Fibroblast of skin of abdomen (primary cell): ENCODE measurements at regions not wholly inside any gene's neighbourhood (a gene's known extent, or its start where the extent isn't known, plus 50 kb on each side); places are given as distances from the start of the nearest gene placed in this dataset.
"Not testable (repeated sequence)": the region's sequence is repeated elsewhere in the genome, so short reads cannot be mapped to it uniquely, and the experiment has no call there.

Experiments
- DNase-seq: peaks from one replicate; pipeline ENCODE4 v3.0.0-alpha.2; 2013

DNA sequence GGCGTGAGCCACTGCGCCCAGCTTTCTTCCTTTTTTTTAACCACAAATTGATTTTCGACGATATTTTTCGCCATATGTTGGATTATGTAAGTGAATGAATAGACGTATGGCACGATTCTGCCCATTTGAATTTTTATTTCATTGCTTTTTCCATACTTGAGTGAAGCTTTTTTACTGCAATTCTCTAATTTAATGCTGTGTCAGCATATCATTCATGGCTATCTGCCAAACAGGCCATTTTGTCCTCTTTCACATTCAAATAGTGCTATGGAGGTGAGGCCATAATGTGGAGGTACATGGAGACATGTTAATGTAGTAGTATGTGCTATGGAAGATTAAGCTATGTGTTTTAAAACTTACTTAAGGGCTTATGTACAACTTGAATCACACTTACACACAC, 152.1 kb upstream of the TUSC1 start:
- no peak for DNase-seq

DNA sequence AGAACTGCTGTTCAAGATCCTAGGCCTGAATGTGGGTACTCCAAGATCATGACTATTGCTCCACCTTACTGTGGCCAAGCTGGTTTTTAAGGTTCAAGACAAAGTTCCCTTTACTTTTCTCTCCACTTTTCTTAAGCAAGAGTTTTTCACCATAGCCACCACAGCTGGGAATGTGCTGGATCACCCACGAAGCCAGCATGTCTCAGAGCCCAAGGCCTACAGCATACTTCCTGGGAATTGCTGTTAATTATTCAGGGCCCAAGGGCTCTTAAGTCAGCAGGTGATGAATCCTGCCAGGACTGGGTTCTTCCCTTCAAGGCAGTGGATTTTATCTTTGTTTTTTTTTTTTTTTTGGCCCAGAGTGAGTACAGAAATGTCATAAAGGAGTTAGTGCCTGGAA, 149.4 kb upstream of the TUSC1 start:
- no peak for DNase-seq

- DNase-seq = no peak
Measured at GRCh38 chr9:25816439-25816838, 138.2 kb upstream of the TUSC1 start.

DNA sequence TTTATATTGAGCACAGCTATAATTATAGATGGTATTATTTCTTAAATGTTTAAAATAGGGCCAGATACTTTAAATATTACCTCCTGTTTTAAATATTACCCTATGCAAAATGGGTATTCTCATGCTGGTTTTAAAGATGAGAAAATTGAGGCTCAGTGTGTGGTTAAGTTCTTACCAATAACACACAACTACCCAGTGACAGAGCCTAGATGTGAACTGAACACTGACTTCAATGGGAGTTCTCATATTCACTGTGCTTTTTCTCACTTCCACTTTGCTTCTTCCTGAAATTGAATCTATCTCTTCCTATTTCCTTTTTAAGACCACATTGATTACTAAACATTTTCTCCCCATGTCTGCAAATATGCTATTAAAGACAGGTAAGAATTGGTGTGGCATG, 135.8 kb upstream of the TUSC1 start:
- DNase-seq = no peak

DNA sequence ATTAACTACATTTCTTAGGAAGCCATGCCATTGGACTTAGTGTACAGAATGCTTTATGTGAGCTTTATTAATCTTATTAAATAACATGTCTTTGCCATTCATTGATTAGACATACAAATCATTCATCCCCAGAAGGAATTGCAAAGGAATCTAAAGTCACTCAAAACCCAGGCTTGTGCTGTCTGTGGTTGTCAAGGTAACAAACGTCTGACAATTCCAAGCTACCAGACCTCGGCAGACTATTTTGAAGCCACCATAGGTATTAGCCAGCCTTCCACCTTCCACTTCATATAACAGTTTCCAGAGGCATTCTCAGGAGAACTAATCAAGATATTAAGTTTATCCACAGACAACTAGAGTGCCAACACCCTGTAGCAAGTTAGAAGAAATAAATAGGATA, 135.2 kb upstream of the TUSC1 start:
- DNase-seq = no peak

DNA sequence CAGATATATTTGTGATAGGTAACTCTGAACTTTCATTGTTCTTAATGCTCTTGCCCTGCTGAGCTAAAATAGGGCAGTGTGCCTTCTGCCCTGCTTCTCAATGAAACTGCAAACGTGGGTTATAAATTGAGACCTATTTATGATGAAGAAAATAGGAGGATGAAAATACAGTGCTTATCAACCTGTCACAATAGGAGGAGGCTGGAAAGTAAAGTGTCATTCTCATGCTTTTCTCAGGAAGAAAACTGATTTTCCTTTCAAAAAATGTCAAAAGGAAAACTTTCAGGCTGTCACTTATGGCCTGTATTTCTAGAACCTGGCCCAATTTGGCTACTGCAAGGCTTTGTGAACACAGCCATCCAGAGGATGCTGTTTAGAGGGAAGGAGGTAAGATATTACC, 130.3 kb upstream of the TUSC1 start:
- no peak for DNase-seq

DNA sequence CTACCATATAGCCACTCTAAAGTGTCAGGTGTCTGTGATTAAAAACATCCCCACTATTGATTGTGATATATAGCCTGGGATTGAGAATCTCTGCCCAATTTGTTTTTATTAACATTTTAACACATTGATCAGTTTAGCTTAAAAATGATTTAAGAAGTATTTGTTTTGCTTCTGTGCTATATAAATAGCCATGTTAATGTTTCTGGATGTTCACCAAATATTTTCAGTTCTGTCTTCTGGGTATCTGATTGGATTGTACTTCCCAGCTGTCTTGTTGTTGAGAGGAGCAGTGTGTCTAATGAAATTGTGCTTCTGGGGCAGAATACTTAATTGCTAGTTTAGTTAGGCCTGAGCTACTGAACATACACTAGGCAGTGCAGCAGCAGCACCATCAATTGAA, 126.6 kb upstream of the TUSC1 start:
- DNase-seq = no peak

- not testable (repeated sequence) for DNase-seq
Measured at GRCh38 chr9:25801989-25802388, 123.7 kb upstream of the TUSC1 start.

GRCh38 chr9:25773805-25774204, 95.6 kb upstream of the TUSC1 start:
- DNase-seq = no peak

- no peak for DNase-seq
Measured at GRCh38 chr9:25755951-25756350, 77.7 kb upstream of the TUSC1 start.

- DNase-seq = no peak
Measured at GRCh38 chr9:25752398-25752797, 74.2 kb upstream of the TUSC1 start.

DNA sequence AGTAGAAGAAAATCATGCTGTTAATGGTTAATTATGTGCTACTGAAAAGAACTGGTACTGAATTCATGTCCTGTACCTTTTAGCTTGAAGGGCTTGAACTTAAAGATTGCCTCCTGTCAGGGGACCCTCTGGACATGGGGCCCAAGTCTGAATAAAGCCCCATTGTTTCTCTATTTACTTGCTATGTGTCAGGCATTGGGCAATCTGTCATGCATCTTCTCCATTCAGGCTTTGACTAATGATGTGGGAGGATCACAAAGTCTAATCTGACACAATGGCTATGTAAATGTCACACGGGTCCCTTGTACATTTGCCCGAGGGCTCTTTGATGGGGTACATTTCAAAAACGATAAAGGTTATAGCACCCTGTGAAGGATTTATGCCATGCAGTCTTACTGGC, 64.0 kb upstream of the TUSC1 start:
- DNase-seq = no peak

- no peak for DNase-seq
Measured at GRCh38 chr9:25733336-25733982, 55.2 kb upstream of the TUSC1 start.

DNA sequence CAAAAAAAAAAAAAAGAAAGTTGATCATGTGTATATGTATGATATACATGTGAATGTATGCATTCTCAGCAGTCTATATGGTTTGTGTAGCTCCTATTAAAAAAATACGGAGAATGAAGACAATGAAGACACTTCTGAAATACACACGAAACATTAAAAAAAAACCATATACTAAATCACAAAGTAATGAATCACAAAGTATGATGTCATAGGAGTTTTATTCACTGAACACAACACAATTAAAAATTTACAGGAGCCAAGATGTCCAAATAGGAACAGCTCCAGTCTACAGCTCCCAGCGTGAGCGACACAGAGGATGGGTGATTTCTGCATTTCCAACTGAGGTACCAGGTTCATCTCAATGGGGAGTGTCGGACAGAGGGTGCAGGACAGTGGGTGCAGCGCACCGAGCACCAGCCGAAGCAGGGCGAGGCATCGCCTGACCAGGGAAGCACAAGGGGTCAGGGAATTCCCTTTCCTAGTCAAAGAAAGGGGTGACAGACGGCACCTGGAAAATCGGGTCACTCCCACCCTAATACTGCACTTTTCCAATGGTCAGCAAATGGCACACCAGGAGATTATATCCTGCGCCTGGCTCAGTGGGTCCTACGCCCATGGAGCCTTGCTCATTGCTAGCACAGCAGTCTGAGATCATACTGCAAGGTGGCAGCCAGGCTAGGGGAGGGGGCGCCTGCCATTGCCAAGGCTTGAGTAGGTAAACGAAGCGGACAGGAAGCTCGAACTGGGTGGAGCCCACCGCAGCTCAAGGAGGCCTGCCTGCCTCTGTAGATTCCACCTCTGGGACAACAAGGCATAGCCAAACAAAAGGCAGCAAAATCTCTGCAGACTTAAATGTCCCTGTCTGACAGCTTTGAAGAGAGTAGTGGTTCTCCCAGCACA, 53.9 kb upstream of the TUSC1 start:
- DNase-seq = not testable (repeated sequence)
